SKM-1 (cell line): ENCODE measurements at regions not wholly inside any gene's neighbourhood (a gene's known extent, or its start where the extent isn't known, plus 50 kb on each side); places are given as distances from the start of the nearest gene placed in this dataset.
"Not testable (repeated sequence)": the region's sequence is repeated elsewhere in the genome, so short reads cannot be mapped to it uniquely, and the experiment has no call there.

Source experiments
- DNase-seq: peaks from one replicate; lab custom pipeline; 2025; ENCODE audit not compliant: unreplicated experiment; lab: John Stamatoyannopoulos, UW

DNA sequence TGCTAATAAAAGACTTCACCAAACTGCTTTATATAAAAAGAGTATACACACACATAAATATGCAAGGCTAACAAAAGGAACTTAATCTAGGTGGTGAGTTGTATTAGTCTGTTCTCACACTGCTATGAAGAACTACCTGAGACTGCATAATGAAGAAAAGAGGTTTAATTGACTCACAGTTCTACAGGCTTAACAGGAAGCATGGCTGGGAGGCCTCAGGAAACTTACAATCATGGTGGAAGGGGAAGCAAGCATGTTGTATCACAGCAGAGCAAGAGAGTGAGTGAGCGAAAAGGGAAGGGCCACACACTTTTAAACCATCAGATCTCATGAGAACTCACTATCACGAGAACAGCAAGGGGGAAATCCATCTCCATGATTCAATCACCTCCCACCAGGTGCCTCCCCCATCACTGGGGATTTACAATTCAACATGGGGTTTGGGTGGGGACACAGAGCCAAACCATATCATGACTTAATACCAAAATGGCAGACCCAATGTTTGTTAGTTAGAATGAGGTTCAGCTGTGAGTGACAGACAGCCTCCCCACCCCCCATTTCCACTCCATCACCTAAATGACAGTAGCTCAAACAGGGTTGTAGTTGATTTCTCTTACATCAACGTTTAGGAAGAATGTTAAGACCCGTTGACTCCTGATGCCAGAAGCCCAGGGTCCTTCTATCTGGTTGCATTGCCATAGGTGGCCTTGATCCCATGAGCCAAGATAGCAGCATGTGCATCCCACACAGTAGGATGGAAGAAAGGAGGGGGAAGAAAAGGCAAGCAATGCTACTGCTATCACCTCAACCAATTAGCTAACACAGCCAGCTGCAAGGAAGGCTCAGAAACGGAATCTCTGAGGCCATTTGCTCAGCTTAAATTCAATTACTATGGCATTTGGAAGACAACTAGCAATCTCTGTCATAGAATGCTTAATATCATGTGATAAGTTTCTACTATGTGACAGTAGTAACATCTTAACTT is 77.0 kb downstream of the CCDC71L start:
- no peak for DNase-seq

DNA sequence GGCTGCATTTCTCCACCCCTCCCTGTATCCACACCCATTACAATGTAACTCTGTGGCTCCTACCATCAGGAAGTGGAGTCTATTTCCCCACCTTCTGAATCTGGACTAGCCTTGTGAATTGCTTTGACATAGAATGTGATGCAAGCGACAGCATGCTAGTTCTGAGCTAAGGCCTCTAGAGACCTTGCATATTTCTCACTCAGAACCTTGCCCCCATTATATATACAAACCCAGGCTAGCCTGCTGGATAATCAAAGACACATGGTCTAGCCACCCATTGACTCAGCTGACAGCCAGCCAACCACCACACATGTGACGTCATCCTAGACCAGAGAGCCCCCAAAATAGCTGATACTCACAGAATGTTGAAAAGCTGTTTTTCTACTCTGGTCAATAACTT is 77.9 kb downstream of the CCDC71L start:
- no peak for DNase-seq

DNA sequence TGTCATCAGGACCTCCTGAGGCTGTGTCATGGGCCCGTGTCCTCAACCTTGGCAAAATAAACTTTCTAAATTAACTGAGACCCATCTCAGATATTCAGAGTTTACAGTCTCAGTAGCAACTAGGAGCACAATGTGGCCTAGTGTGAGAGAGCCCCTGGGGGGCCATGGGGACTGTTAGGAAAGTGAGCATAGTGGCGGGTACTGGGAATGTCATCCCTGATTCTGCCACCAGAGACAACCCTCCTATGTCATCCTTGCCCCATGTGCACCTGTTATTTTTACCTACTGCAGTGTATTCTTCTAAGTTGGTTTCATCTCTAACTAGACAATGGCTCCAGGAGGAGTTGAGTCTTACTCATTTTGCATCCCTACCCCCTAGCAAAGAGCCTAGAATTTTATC is 78.6 kb downstream of the CCDC71L start:
- DNase-seq = no peak

DNA sequence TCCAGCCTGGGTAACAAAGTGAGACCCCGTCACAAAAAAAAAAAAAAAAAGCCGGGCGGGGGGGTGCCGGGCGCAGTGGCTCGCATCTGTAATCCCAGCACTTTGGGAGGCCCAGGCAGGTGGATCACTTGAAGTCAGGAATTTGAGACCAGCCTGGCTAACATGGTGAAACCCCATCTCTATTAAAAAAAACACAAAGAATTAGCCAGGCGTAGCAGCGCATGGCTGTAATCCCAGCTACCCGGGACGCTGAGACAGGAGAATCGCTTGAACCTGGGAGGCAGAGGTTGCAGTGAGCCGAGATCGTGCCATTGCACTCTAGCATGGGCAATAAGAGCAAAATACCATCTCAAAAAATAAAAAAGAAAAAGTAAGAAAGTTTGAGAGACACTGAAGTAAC is 81.9 kb downstream of the CCDC71L start:
- not testable (repeated sequence) for DNase-seq

DNA sequence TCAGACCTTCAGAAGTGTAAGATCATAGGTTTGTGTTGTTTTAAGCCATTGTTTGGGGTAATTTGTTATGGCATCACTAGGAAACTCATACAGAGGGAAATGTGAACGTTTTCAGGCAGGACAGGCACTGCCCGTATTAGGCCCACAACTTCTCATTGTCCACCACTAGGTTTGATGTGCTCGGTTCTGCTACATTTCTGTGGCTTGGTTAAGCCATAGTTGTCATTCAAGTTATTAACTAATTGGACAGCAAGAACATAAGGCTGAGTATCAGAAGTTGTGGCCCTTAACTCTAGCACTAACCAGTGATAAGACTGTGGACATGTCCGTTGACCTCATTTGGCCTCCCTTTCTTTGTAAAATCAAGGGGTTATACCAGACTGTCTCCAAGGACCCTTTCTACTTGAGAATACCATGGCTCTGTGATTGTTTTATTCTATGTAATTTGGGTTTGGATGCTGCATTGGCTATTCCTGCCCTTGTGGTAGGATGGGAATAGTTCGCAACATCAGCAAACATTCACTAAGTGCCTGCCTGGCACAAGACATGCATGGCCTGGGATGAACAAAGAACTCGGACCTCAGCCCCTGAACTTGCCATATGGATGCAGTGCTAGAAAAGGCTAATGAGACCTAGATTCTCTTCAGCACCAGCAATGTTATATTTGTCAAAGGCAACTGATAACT is 85.7 kb downstream of the CCDC71L start:
- DNase-seq = no peak

DNA sequence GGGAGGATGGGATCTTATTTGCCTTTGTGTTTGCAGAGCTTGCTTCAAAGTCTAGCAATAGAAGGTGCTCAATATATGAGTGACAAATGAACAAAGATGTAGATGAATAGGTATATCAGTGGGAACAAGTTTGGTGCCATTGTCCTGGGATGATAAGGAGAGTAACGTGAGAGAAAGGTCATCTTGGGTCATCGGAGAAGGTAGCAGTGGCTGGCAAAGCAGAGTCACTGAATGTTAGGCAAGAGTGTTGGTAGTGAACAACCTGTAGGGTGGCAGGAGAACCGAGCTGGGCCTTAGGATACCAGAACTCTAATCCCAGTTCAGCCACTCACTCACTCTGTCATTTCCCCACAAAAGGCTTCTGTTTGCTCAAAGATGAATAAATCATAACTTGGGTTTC is 87.2 kb downstream of the CCDC71L start:
- DNase-seq = no peak

DNA sequence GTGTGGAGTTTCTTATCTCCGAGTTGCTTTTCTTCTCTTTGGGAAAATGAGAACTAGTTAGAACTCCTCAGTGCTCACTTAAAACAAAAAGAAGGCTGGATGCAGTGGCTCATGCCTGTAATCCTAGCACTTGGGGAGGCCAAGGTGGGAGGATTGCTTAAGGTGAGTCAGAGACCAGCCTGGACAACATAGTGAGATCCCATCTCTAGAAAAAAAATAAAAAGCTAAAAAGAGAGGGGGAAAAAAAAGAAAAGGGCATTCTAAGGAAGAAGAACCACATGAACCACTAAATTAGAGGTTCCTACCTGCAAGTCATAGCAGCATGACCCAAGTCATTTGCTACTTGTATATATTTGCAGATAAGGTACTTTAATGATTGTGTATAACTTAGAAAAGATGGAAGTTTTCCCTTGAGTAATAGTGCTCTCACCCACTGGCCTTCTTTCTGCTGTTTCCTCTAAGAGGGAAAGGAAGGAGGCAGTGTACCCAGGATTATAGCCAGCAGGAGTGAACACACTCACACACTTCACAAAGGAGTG is 87.8 kb downstream of the CCDC71L start:
- no peak for DNase-seq

DNA sequence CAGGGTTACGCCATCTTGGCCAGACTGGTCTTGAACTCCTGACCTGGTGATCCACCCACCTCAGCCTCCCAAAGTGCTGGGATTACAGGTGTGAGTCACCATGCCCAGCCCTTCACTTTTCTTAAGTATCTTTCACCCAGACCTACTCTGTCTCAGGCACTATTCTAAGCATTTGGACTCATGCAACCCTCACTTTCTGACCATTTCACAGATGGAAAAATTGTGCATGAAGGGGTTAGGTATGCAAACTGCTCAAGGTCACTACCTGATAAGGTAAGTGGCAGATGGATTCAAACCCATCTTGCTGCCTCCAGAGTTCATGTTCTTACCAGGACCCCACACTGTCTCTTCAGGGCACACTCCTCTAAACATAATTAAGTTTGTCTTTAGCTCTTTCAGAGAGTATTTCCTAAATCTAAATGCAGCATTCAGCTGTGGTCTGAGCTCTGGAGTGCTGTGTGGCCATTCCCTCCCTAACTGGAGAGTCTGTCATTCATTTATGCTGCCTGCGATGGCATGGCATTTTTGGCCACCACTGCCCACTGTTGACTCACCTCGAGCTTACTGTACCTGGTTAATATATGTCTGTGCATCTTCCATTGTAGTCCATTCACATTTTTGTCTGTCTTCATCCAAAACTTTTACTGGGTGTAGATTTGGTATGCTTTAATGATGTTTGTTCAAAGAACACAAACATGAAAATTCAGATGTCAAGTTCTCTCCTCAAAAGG is 88.4 kb downstream of the CCDC71L start:
- no peak for DNase-seq

DNA sequence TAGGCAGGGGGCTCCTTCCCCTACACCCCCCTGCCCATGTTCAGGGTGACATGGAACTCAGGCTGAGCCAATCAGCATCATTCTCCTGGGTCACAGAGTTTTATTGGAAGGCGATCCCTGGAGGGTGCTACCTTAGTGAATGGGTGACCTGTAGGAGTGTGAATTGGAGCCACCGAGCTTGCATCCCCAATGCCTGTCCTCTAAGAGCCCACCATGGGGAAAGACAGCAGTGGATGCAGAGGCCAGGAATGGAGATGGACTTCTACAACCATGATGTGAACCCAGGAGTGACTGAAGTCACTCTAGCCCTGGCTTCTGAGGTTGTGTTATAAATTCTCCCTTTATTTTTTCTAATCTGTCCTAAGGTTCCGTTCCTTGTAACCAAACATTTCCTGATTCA is 89.4 kb downstream of the CCDC71L start:
- no peak for DNase-seq

DNA sequence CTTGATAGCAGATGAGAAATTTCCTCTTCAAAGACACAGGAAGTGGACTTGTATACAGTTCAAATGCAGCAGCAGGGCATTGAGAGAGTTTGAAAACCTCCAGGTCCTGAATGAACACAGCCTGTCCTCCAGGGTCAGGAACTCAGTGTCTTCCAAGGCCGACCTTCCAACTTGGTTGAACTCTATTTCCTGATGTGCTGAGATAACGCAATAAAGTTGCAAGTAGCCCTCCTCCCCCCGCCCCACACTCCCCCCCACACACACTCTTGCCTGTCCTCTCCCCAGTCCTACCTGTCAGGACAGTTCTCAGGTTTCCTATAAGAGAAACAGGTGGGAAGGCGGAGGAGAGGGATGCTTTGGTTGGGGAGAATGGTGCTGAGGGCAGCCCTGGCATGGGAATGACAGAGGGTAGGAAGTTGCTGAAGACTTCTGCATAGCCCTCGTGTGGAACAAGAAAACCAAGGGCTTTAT is 90.0 kb downstream of the CCDC71L start:
- no peak for DNase-seq

DNA sequence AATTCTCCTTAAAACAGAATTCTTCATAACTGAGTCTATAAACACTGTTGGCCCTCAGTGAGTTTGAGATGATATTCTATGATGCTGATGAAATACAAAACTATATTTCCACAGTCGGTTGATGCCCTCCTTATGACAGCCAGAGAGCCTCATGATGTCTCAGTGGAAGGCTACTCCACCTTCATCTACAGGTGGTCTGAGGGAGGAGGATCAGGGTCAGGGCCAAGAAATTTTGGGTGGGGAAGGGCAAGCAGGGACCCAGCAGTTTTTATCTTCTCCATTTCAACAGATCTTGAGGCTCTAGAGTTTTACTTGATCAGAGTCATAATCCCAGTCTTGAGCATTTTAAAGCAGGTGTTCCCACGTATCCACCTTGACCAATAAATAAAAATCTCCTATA is 90.8 kb downstream of the CCDC71L start:
- no peak for DNase-seq

DNA sequence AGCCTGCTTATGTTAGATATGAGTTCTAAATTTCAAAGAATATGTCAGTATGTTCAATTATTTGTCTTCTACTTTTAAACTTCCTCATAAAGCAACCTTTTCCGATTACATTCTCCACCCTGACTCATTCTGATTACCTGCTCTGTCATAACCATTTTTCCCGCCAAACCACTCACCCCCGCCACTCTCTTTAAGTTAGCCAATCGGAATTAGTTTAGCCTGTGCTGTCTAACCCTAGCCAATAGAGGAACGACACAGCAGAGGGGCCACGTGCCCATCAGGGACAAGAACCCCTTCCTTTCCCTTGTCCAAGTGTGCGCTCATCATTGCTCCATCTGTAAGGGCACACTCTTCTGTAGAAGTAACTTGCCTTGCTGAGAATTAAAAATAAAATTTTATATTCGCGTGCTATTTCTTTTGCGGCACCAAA is 91.4 kb downstream of the CCDC71L start:
- DNase-seq = no peak

DNA sequence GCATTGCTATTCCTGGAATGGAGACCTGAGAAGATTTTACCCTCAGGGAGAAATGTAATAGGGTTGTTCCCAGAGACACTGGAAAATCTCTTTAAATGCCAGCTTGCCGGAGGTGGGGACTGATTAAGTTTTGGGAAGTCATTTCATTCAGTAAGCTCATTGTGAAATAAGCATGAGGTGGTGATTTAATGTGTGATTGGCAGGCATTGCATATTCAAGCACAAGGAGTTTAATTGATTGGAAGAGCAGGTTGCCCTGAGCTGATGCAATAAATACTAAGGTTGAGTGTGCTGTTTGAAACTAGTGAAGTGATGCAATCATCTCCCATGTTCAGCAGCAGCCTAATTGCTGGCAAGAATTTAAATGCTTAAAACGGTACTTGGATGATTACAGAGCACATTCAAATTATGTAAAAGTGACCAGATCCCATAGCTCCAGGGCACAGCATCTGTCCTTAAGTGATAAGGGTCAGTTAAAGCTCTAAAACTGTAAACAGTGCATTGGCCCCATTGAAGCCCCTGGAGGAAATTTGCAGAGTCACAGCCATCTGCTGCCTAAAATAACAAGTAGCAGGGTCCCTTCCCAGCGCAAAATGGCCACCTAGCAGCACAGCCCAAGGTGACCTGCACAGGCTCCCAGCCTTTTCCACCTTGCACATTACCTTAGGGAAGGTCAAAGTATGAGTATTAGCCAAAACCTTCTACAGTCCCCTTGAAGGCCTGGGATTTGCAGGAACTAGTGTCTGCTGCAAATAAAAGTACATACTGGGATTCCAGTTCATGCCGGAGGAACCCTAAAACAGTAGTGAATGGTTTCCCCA is 92.1 kb downstream of the CCDC71L start:
- peak; percentile 43 for DNase-seq

DNA sequence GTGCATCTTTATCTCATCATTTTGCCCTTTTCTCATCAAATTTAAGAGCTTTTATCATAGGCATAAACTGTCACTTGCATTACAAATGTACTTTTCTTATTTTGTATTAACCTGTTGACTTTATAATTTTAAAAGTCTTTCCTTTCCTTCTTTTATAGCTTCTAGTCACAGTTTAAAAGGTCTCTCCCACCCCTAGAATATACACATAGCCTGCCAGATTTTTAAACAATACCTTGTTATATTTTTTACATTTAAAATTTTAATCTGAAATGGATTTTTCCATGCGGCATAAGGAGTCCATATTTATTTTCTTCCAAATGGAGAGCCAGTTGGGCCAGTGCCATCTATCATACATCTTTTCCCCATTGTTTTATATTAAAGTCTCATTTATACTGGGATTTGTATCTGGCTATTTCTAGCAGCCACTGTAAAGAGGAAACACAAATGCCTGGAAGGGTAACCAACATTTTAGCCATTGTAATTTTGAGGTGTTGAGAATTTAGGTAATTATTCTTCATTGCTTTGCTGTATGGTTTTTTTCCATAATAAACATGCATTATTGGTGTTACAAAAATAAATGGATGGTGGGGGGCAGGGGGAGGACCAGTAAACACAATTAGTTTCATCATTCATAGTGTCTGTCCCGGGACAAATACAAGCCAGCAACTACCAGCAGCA is 92.8 kb downstream of the CCDC71L start:
- no peak for DNase-seq

DNA sequence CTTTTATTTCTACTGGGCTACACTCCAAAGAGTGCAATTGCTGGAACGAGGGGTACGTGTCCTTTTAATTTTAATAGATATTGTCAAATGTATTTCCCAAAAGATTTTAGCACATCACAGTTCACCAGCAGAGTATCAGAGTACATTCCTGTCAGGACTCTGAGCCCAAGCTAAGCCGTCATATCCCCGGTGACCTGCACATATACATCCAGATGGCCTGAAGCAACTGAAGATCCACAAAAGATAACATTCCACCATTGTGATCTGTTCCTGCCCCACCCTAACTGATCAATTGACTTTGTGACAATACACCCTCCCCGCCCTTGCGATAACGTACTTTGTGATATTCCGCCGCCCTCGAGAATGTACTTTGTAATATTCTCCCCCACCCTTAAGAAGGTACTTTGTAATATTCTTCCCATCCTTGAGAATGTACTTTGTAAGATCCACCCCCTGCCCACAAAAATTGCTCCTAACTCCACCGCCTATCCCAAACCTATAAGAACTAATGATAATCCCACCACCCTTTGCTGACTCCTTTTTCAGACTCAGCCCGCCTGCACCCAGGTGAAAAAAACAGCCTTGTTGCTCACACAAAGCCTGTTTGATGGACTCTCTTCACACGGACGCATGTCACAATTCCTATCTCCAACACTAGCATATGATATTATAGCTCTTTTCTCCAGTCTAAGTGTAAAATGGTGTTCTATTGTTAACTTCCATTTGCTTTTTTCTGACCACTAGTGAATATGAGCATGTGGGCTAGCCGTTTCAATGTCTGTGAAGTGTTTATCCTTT is 93.6 kb downstream of the CCDC71L start:
- DNase-seq = not testable (repeated sequence)

DNA sequence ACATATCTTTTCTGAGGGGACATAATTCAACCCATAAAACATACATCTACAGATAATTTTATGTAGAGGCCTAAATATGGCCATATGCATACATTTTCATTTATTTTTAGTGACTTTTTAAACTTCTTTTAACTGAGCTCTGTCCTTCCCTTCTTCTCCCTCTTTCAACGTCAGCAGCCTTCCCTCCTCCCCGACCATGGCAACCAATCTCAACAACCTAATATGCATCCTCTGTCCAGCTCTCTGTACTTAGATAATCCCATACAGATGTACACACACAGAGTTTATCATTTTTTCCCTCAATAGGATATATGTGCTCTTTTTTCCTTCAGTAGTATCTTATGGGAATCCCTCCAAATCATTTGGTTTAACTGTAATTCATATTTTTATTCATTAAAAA is 94.3 kb downstream of the CCDC71L start:
- DNase-seq = no peak

DNA sequence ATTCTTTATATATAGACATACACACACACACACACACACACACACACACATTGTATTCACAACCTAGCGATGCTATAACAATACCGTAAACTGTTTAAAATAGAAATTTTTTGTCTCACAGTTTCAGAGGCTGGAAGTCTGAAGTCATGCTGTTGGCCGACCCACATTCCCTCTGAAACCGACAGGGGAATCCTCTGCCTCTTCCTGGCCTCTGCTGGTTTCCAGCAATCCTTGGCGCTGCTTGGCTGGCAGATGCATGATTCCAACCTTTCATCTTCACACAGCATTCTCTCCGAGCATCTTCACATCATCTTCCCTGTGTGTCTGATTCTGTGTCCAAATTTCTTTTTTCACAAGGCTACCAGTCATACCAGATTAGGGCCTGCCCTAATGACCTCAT is 94.8 kb downstream of the CCDC71L start:
- DNase-seq = no peak

DNA sequence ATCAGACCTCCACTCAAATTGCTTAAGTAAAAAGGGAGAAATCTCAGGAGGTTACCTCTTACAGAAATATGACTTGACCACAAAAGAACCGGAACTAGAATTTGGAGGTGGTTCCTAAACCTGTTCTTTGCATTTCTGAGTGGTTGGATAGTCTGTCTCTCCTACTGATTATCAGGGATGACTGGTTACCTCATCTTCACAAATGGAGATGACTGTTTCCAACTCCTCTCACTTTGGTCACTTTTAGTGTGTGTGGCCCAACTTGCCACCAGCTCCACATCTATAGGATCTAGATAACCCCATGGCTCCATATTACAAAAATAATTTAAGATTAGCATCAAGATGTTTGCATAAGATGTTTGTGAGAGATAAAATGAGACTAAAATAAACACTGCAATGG is 95.5 kb downstream of the CCDC71L start:
- DNase-seq = no peak
